DOHH2 (cell line): ENCODE measurements at regions not wholly inside any gene's neighbourhood (a gene's known extent, or its start where the extent isn't known, plus 50 kb on each side); places are given as distances from the start of the nearest gene placed in this dataset.

Experiments
- H3F3A ChIP-seq: fragments of 200-600 bp; sonication (generic), shearing (Covaris generic); 2 replicates; pipeline ENCODE4 v1.6.0; 2016; ENCODE audit warnings: antibody characterized with exemption, mild to moderate bottlenecking; ENCODE audit not compliant: control insufficient read depth, insufficient read depth
- H3K27ac ChIP-seq: fragments of 200-600 bp; sonication (generic); 2 replicates; pipeline ENCODE4 v1.5.1; 2014; ENCODE audit warnings: low read depth, mild to moderate bottlenecking, low read length, moderate library complexity
- H3K27me3 ChIP-seq: fragments of 200-600 bp; sonication (generic); 2 replicates; pipeline ENCODE4 v1.6.1; 2014; ENCODE audit warnings: mild to moderate bottlenecking, low read length, mixed read lengths; ENCODE audit not compliant: control insufficient read depth
- H3K36me3 ChIP-seq: fragments of 200-600 bp; sonication (generic); 2 replicates; pipeline ENCODE4 v1.6.1; 2014; ENCODE audit warnings: mild to moderate bottlenecking, low read length, moderate library complexity, mixed read lengths; ENCODE audit not compliant: control insufficient read depth
- H3K4me1 ChIP-seq: fragments of 200-600 bp; sonication (generic); 2 replicates; pipeline ENCODE4 v1.6.1; 2014; ENCODE audit warnings: mild to moderate bottlenecking, low read length, mixed read lengths; ENCODE audit not compliant: control insufficient read depth
- H3K4me2 ChIP-seq: fragments of 200-600 bp; sonication (generic); 2 replicates; pipeline ENCODE4 v1.6.0; 2014; ENCODE audit warnings: mild to moderate bottlenecking, low read length, moderate library complexity
- H3K4me3 ChIP-seq: fragments of 200-600 bp; sonication (generic); 2 replicates; pipeline ENCODE4 v1.5.1; 2014; ENCODE audit warnings: mild to moderate bottlenecking, low read length, mixed read lengths
- H3K79me2 ChIP-seq: fragments of 200-600 bp; sonication (generic); 2 replicates; pipeline ENCODE4 v1.6.1; 2014; ENCODE audit warnings: mild to moderate bottlenecking, low read length, mixed read lengths; ENCODE audit not compliant: control insufficient read depth
- H3K9me2 ChIP-seq: fragments of 200-600 bp; sonication (generic); replicated peaks from 2 replicates; pipeline ENCODE4 v1.6.1; 2014; ENCODE audit warnings: mild to moderate bottlenecking, low read length, mixed read lengths; ENCODE audit not compliant: control insufficient read depth
- H3K9me3 ChIP-seq: fragments of 200-600 bp; sonication (generic); 2 replicates; pipeline ENCODE4 v1.6.1; 2014; ENCODE audit warnings: antibody characterized with exemption, low read length, mixed read lengths; ENCODE audit not compliant: control insufficient read depth, insufficient read depth
- H4K20me1 ChIP-seq: fragments of 200-600 bp; sonication (generic); 2 replicates; pipeline ENCODE4 v1.6.0; 2014; ENCODE audit warnings: low read depth, mild to moderate bottlenecking, antibody characterized with exemption, low read length, moderate library complexity; ENCODE audit not compliant: control insufficient read depth, insufficient read depth
- CTCF ChIP-seq: fragments of 200-600 bp; sonication (generic); IDR thresholded peaks from one replicate; pipeline ENCODE4 v1.5.1; 2014; ENCODE audit warnings: antibody characterized with exemption, mild to moderate bottlenecking, low read depth, low read length; ENCODE audit not compliant: poor library complexity, severe bottlenecking
- EZH2phosphoT487 ChIP-seq: fragments of 200-600 bp; sonication (generic); IDR thresholded peaks from 2 replicates; pipeline ENCODE4 v1.6.1; 2017; ENCODE audit warnings: borderline replicate concordance, mild to moderate bottlenecking, antibody characterized with exemption, low read length, moderate library complexity, mixed read lengths

- no peak for TF ChIP-seq CTCF
- no peak for TF ChIP-seq EZH2phosphoT487
- H3K4me1 ChIP-seq, result no peaks in the 10 kb centered on the region
- no peaks in the 10 kb centered on the region for H3K79me2 ChIP-seq
- H3K9me2 ChIP-seq, result no peaks in the 10 kb centered on the region
- no peaks in the 10 kb centered on the region for H3K36me3 ChIP-seq
- H3K4me3 ChIP-seq, result no peak overlapping the region
- H3K27ac ChIP-seq, result no peak overlapping the region
- H3K9me3 ChIP-seq, result peaks cover 2% of the 10 kb centered on the region
- H3F3A ChIP-seq, result no peaks in the 10 kb centered on the region
- no peak overlapping the region for H3K4me2 ChIP-seq
- H4K20me1 ChIP-seq, result no peaks in the 10 kb centered on the region
- peaks cover 3% of the 10 kb centered on the region; the same call in 1 of the 2 replicates for H3K27me3 ChIP-seq
These were observed 96.9 kb upstream of the GLS start for GRCh38 chr2:190783513-190784263.

- Histone ChIP-seq H3K9me2 (no peaks in the 10 kb centered on the region), H3K4me2 (no peak overlapping the region), H3K27ac (no peak overlapping the region)
These were observed 95.3 kb upstream of the GLS start for GRCh38 chr2:190785334-190785733.

GRCh38 chr2:190786404-190787166 lies 94.0 kb upstream of the GLS start:
- Histone ChIP-seq H3K27me3 (peaks cover 4% of the 10 kb centered on the region; the same call in 1 of the 2 replicates), H3K79me2 (no peaks in the 10 kb centered on the region), H3K4me1 (no peaks in the 10 kb centered on the region), H3K4me3 (no peak overlapping the region), H3K9me3 (no peaks in the 10 kb centered on the region), H3K36me3 (no peaks in the 10 kb centered on the region), H3F3A (no peaks in the 10 kb centered on the region), H4K20me1 (no peaks in the 10 kb centered on the region), H3K9me2 (no peaks in the 10 kb centered on the region), H3K4me2 (no peak overlapping the region), H3K27ac (no peak overlapping the region)
- no peak for TF ChIP-seq CTCF
- no peak for TF ChIP-seq EZH2phosphoT487

More at GRCh38 chr2:190785334-190785733, 95.3 kb upstream of the GLS start:
- Histone ChIP-seq H3K79me2 (no peaks in the 10 kb centered on the region), H4K20me1 (no peaks in the 10 kb centered on the region), H3K9me3 (no peaks in the 10 kb centered on the region), H3F3A (no peaks in the 10 kb centered on the region), H3K4me1 (no peaks in the 10 kb centered on the region), H3K36me3 (no peaks in the 10 kb centered on the region), H3K27me3 (peaks cover 4% of the 10 kb centered on the region), H3K4me3 (no peak overlapping the region)
- no peak for TF ChIP-seq CTCF
- no peak for TF ChIP-seq EZH2phosphoT487
